Astrocyte (in vitro differentiated cells and primary cell): ENCODE measurements at regions not wholly inside any gene's neighbourhood (a gene's known extent, or its start where the extent isn't known, plus 50 kb on each side); places are given as distances from the start of the nearest gene placed in this dataset.

ENCODE experiments used
- CTCF ChIP-seq: IDR thresholded peaks from 2 replicates; pipeline ENCODE4 v1.5.1; 2011; ENCODE audit warnings: low read depth, mild to moderate bottlenecking, inconsistent platforms, low read length, moderate library complexity; ENCODE audit not compliant: insufficient read depth
- EZH2 ChIP-seq: IDR thresholded peaks from 2 replicates; pipeline ENCODE4 v1.6.1; 2012; ENCODE audit warnings: mild to moderate bottlenecking, low read length, inconsistent platforms; ENCODE audit not compliant: insufficient read depth

GRCh38 chr5:39774605-39775004 is 349.8 kb upstream of the DAB2 start:
- TF ChIP-seq CTCF (no peak), EZH2 (no peak)
